NCI-H1092 (cell line): ENCODE measurements at regions not wholly inside any gene's neighbourhood (a gene's known extent, or its start where the extent isn't known, plus 50 kb on each side); places are given as distances from the start of the nearest gene placed in this dataset.
"Not testable (repeated sequence)": the region's sequence is repeated elsewhere in the genome, so short reads cannot be mapped to it uniquely, and the experiment has no call there.

Source experiments
- DNase-seq: peaks from one replicate; lab custom pipeline; 2025; lab: John Stamatoyannopoulos, UW

DNA sequence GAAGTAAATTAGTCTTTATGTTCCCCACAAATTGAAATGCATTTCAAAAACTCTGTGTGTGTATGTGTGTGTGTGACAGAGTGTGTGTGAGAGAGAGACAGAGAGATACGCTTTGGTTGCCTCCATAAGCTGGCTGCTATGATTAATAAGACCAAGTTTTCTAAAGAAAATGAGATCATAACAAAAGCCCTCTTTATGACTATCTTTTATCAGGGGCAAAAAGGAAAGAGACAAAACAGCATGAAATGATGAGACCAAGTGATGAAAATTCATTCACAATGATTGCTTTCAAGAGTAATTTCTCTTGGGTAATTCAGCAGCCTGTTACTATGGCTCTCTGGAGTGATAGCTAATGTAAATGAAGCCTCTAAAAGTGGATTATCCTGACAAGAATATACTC lies 277.6 kb upstream of the PLEKHG7 start:
- DNase-seq: no peak

- DNase-seq: no peak
Observed at GRCh38 chr12:92424338-92424737, 278.5 kb upstream of the PLEKHG7 start.

DNA sequence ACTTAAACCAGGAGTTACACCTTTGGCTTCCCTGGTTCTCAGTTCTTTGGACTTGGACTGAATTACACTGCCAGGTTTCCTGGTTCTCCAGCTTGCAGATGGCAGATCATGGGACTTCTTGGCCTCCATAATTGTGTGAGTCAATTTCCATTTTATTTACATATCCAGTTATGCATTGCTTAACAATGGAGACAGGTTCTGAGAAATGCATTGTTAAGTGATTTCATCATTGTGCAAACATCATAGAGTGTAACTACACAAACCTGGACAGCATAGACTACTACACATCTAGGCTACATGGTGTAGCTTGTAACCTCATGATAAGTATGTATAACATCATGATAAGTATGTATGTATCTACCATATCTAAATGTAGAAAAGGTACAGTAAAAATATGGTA lies 276.1 kb upstream of the BTG1 start:
- DNase-seq: no peak

DNA sequence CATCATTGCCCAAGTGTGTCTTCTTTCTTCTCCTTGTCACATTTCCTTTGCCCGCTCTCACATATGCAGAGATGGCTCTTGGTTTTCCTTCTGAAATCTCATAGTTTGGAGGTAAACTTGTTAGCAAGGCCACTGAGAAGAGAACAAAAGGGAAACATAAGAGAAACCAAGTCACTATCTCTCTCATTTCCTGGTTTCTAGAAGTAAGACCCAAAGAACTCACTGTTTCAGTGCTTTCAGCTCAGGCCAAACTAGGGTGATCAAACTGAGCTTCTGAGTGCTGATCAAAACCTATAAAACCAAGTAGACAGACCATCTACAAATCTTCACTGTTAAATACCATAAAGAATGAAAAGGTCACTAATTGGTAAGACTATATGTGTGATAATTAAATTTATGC lies 275.4 kb upstream of the BTG1 start:
- DNase-seq: no peak

DNA sequence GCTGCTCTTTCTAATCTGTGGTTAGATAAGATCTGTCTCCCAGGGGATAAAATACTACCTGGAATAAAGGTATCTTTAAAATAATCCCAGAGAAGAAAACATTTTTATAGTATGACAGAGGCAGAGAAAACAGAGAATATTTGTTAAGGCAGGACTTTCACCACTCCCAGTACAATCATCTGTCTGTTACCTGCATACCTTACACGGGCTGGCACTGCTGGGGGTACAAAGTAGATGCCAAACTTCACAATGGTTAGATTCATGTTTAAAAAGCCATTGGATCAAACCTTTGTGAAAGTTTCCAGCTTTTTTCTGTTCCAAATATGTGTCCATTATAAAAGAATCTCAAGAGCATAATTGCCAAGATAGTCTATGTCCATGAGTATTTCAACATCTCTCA lies 273.6 kb upstream of the BTG1 start:
- no peak for DNase-seq

- DNase-seq: no peak
Observed at GRCh38 chr12:92418381-92418780, 272.7 kb upstream of the BTG1 start.

GRCh38 chr12:92417373-92417772 lies 271.7 kb upstream of the BTG1 start:
- DNase-seq: no peak

DNA sequence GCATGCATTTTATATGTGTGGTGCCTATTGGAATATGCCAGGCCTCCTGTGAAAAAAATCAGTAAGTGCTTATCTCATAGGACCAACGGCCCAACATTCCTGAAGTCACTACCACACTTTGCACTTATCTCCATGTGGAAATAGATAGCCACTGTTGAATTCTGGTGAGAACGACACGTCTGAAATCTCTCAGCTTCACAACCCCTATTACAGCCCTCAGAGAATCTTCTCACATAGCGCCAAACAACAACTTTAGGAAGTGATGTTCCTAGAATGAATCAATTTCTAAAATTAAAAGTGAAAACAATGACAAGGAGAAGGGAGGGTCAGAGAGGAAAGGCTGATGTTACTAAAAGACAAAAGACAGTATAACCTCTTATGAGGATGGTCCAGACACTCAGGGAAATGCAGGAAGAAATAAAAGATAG lies 270.8 kb upstream of the BTG1 start:
- no peak for DNase-seq

GRCh38 chr12:92414170-92415070 lies 268.8 kb upstream of the BTG1 start:
- no peak for DNase-seq

GRCh38 chr12:92413286-92413685 lies 267.6 kb upstream of the BTG1 start:
- no peak for DNase-seq

GRCh38 chr12:92412856-92413255 lies 267.2 kb upstream of the BTG1 start:
- DNase-seq: no peak

- DNase-seq: no peak
Observed at GRCh38 chr12:92411687-92412086, 266.0 kb upstream of the BTG1 start.

DNA sequence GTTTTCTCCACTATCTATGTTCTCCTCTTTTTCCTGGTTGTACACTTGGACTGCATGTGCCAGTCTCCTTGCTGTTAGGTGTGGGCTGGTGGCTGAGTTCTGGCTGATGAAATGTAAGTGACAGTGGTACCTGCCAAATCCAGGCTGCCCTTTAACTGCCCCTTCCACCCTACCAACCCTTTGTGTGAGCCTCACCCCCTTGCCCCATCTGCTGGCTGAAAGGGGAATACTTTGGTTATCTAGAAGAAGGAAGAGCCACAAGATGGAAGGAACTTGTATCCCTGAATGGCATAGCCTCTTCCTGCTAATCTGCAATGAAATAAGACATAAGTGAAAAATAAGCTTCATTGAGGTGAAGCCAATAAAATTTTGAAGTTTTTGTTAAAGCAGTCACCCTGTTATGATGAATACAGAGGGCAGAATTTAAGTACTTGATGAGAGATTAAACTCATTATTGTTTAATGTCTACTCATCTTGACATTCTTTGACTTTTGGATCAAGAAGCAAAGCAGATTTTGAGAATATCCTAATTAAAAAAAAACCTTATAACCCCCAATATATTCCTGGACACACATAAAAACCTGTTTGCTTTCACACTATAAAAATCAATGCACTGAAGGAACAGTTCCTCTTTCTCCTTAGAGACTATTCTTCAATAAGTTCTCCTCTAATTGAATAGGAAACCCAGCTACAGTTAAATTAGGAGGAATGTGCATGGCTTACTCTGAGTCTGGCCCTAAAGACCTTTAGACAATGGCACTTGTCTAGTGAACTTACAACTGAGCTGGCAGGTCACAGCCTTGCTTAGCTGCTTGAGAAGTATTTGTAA lies 262.6 kb upstream of the BTG1 start:
- DNase-seq: peak; percentile 2

GRCh38 chr12:92406404-92407070 lies 260.9 kb upstream of the BTG1 start:
- DNase-seq: not testable (repeated sequence)

DNA sequence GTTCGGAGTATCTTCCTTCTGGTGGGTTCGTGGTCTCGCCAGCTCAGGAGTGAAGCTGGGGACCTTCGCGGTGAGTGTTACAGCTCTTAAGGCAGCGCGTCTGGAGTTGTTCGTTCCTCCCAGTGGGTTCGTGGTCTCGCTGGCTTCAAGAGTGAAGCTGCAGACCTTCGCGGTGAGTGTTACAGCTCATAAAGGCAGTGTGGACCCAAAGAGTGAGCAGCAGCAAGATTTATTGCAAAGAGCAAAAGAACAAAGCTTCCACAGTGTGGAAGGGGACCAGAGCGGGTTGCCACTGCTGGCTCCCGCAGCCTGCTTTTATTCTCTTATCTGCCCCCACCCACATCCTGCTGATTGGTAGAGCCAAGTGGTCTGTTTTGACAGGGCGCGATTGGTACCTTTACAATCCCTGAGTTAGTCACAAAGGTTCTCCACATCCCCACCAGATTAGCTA lies 260.2 kb upstream of the BTG1 start:
- not testable (repeated sequence) for DNase-seq

GRCh38 chr12:92404921-92405320 lies 259.3 kb upstream of the BTG1 start:
- DNase-seq: no peak

DNA sequence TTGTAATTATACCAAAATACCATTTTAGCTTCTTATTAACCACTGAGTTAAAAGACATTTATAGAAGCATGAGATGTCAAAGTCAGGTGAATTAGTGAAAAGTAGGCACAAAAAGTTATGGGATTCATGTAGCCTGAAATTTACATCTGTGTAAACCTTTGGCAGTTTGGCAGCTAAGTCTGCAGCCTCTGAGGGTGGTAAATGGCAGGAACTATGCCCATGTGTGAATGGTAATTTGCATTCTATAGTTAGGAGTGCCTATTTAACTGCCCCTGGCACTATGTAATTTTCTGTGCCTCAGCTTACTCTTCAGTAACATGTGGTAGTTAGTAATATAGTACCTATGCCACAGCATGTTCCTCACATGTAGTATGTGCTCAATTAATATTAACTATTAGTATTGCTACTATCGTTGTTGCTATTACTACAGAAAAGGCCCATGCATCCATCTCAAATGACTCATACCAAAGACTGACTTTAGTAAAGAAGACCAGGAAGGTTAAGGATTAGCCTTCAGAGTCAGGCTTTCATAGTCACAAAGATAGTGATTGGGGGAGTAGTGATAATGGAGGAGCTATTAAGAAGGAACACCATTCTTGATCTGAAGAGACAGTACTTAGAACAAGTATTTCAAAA lies 258.7 kb upstream of the BTG1 start:
- no peak for DNase-seq

GRCh38 chr12:92403210-92404175 lies 257.8 kb upstream of the BTG1 start:
- DNase-seq: no peak

DNA sequence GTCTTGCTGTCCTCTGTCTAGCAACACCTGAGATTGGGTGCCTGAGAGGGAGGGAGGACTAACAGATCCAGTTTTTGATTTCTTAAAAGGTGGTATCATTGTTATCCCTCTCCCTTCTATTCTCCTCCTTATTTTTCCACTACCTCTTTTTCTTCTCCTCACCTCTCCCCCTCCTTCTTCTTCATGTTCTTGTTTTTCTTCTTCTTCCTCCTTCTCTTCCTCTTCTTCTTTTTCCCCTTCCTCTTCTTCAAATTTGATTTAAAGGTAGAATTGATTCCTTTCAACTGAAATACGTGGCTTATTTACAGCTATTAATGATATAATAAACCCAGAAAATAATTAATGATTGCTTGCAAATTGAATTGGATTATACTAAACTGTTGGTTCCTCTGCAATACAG lies 256.8 kb upstream of the BTG1 start:
- DNase-seq: no peak

GRCh38 chr12:92400006-92400405 lies 254.4 kb upstream of the BTG1 start:
- no peak for DNase-seq
